ENCODE measurements at regions not wholly inside any gene's neighbourhood (a gene's known extent, or its start where the extent isn't known, plus 50 kb on each side); places are given as distances from the start of the nearest gene placed in this dataset.
"Not testable (repeated sequence)": the region's sequence is repeated elsewhere in the genome, so short reads cannot be mapped to it uniquely, and the experiment has no call there.

GRCh38 chr5:56685503-56686217, 129.7 kb upstream of the MAP3K1 start:
- DNase-seq: no peak

DNA sequence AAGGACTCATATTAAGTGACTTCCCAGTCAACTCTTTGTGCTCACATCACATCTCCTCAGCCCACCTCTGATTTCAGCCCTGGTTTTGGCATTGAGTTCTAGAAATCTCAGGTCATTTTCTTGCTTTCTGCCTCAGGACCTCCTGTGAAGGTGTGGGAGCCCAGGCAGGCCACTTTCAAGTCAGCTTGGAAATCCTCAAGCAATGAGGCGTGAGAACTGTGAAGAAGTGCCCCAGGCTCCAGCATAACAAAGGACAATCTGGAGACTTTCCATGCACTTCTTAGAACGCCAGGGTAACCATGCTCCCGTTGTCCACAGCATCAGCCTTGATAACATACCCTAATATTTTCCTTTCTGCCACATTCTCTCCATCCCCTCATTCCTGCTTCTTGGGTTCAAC, 131.2 kb upstream of the MAP3K1 start:
- no peak for DNase-seq

DNA sequence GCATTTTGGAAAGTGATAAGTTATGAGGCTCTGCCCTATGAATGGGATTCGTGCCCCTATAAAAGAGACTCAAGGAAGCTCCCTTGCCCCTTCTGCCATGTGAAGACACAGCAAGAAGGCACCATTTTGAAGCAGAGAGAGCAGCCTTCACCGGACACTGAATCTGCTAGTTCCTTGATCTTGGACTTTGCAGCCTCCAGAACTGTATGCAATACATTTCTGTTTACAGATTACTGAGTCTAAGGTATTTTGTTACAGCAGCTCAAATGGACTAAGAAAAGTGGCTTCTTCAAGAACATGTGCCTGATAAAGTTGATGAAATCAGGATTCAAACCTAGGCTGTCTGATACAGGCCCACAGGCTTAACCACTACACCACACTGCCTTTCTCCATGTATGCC, 131.6 kb upstream of the MAP3K1 start:
- DNase-seq: no peak

GRCh38 chr5:56683281-56683680, 132.1 kb upstream of the MAP3K1 start:
- no peak for DNase-seq

GRCh38 chr5:56681346-56681745, 134.0 kb upstream of the MAP3K1 start:
- no peak for DNase-seq

- no peak for DNase-seq
Observed at GRCh38 chr5:56680731-56681130, 134.6 kb upstream of the MAP3K1 start.

DNA sequence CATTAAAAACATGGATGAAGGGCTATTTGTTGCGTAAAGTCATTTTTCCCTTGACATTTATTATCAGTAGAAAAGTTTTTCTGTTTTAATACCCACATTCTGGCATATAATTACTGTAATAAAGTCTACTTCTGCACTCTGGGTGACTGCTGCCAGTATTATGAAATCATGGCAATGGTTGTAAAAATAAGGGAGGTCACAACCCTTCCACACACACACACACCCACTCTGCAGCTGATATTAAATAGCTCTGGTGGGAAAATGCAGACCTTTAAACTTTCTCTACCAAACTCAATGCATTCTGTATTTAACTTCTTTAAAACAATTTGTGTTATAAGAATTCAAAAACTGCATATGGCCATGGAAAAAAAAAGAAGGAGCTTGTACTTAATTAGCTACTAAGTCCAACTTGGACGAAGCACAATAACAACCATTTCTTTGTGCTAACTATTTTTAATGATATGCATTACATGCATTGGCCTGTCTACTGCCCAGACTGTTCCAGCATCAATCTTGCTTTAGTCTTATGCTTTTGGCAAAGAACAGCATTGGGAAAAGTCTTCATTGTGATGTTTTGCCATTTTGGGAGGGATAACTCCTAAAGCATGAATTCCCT, 137.6 kb upstream of the MAP3K1 start:
- DNase-seq: no peak

- DNase-seq: no peak
Observed at GRCh38 chr5:56676091-56676768, 139.1 kb upstream of the MAP3K1 start.

DNA sequence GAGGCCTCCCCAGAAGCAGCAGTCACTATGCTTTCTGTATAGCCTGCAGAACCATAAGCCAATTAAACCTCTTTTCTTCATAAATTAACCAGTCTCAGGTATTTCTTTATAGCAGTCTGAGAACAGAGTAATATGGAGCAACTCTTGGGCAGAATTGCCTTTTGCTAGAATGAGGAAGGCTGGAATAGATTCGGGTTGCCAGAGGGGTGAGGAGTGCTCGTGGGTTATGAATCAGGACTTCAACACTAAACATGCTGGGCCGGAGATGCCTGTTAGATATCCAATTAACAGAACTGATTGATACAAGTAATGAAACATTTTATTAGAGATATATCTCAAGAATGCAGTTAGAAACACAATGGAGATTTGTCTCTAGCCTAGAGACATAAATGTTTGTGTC, 140.9 kb upstream of the MAP3K1 start:
- no peak for DNase-seq

GRCh38 chr5:56673171-56673570, 142.2 kb upstream of the MAP3K1 start:
- DNase-seq: no peak

DNA sequence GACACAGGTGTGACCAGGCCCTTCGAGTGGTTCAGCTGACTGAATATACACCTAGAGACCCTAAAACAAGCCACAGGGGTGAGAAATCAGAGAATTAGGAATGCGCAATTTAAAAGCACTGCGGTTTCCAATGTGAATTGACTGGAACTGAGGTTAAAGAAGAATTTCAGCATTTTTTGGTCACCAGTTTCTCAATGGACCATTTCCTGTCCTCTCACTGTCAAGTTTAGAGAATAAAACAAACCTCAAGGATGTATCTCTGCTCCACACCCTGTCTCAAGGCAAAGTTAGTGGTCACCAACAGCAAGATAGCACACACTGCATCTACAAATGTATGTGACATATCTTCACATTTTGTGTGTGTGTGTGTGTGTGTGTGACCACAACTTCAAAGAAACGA, 143.8 kb upstream of the MAP3K1 start:
- no peak for DNase-seq

DNA sequence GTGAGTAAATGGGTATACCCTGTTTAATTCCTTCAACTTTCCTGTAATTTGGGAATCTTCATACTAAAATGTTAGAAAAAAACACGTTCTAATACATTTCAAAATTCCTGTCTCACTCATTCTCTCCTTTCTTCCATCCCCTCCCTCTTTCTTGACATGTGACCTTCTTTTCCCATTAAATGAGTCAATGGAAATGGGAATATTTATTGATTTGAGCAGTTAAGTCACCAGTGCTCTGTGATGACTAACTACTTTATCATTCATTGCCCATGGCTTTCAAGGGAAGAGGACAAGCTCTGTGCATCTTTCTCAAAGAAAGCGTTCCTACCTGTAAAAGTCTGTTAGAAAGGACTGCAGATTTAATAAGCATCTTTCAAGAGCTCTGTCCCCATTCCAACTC, 144.4 kb upstream of the MAP3K1 start:
- DNase-seq: no peak

GRCh38 chr5:56669534-56670483, 145.5 kb upstream of the MAP3K1 start:
- no peak for DNase-seq

GRCh38 chr5:56668996-56669395, 146.4 kb upstream of the MAP3K1 start:
- DNase-seq: no peak

GRCh38 chr5:56667692-56668091, 147.7 kb upstream of the MAP3K1 start:
- no peak for DNase-seq

DNA sequence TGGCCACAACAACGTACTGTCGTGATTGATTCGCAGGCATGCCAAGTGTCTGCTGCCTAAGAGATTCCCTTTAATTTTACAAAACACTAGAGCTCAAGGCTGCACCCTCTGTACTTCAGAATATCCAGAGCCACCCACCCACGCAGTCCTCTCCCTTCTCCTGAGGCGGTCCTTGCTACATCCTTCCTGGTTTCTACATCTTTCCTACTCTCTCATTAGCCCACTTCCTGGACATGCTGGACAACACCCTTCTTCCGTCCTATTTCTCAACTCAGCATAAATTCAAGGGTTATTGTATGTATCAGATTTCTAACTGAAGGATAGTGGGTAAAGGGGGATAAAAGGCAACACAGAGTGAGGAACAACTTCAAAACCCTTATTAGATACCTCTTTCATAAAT, 148.4 kb upstream of the MAP3K1 start:
- no peak for DNase-seq

DNA sequence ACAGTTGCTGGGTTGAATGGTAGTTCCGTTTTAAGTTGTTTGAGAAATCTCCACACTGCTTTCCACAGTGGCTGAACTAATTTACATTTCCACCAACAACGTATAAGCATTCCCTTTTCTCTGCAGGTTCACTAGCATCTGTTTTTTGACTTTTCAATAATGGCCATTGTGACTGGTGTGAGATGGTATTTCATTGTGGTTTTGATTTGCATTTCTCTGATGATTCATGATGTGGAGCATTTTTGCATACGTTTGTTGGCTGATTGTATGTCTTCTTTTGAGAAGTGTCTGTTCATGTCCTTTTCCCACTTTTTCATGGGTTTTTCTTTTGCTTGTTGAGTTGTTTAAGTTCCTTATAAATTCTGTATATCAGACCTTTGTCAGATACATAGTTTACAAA, 150.2 kb upstream of the MAP3K1 start:
- not testable (repeated sequence) for DNase-seq

DNA sequence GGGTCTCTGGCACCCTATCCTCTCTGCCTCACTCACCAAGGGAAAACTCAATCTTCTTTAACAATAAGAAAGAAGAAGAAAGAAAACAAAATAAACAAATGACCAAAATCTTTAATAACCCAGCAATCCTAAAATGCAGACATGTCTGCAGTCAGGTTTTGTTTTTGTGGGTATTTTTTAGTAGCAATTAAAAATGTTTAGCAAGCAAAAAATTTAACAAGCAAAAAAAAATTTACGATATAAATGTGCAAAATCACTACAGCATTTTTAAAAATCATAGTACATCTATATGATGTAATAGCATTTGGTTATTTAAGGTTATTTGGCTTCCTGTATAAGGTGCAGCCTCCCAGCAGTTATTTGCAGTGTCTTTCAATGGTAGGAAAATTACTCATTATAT, 151.3 kb upstream of the MAP3K1 start:
- DNase-seq: no peak

- DNase-seq: no peak
Observed at GRCh38 chr5:56663523-56663922, 151.8 kb upstream of the MAP3K1 start.

DNA sequence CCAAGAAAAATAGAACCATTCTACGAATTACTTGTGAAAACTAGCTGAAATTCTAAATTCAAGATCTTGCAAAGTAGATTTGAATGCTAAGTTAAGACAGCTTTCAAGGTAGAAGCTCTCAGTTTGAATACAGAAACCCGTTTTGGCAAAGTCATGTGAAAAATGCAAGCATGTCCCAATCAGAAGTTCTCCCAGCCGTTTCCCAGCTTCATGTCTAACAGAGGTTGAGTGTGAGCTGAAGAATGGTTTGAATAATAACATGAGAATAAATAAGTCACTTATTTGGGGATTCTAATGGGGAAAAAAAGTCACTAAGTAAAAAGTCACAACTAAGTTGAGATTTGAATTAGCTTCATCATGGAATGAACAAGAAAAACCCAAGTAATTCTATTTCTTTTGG, 152.5 kb upstream of the MAP3K1 start:
- no peak for DNase-seq

GRCh38 chr5:56659971-56660370, 155.4 kb upstream of the MAP3K1 start:
- no peak for DNase-seq

- DNase-seq: no peak
Observed at GRCh38 chr5:56658972-56659371, 156.4 kb upstream of the MAP3K1 start.
